Stimulated activated memory B cell treated with anti-CD40 and anti-IgM and Interleukin-4, amounts not matched to agents 10 μg/mL and 1 μg/mL and 100 μg/mL, for 72 hours (primary cell): ENCODE measurements at regions not wholly inside any gene's neighbourhood (a gene's known extent, or its start where the extent isn't known, plus 50 kb on each side); places are given as distances from the start of the nearest gene placed in this dataset.
A peak's percentile ranks its signal among the peaks of the same experiment; 100 is the strongest.

Experiments used
- ATAC-seq: fragments of 150-1000 bp; cut with Tn5 transposase; 2 replicates; pipeline ENCODE4 v1.10.0; 2021
- H3K27ac Mint-ChIP-seq: one replicate; pipeline ENCODE4 v1.8.0; 2022; ENCODE audit warnings: mild to moderate bottlenecking, mixed read lengths
- H3K27me3 Mint-ChIP-seq: one replicate; pipeline ENCODE4 v1.8.0; 2022; ENCODE audit warnings: mixed read lengths
- H3K36me3 Mint-ChIP-seq: one replicate; pipeline ENCODE4 v1.8.0; 2022; ENCODE audit warnings: mixed read lengths
- H3K4me1 Mint-ChIP-seq: one replicate; pipeline ENCODE4 v1.8.0; 2022; ENCODE audit warnings: mixed read lengths
- H3K4me3 Mint-ChIP-seq: one replicate; pipeline ENCODE4 v1.8.0; 2022; ENCODE audit warnings: mild to moderate bottlenecking, moderate library complexity, mixed read lengths
- H3K9me3 Mint-ChIP-seq: one replicate; pipeline ENCODE4 v1.8.0; 2022; ENCODE audit warnings: mixed read lengths

- no peaks in the 10 kb centered on the region for H3K36me3 Mint-ChIP-seq
- no peak overlapping the region for H3K27ac Mint-ChIP-seq
- H3K9me3 Mint-ChIP-seq = peaks cover 3% of the 10 kb centered on the region
- no peak overlapping the region for H3K4me3 Mint-ChIP-seq
- ATAC-seq = peak; percentile 76
- H3K4me1 Mint-ChIP-seq = no peaks in the 10 kb centered on the region
- peaks cover 16% of the 10 kb centered on the region for H3K27me3 Mint-ChIP-seq
These were observed 79.5 kb upstream of the FAM169A start for GRCh38 chr5:74945561-74946165.

GRCh38 chr5:74943905-74944304 lies 77.7 kb upstream of the FAM169A start:
- Mint-ChIP-seq H3K4me3 (no peak overlapping the region), H3K4me1 (no peaks in the 10 kb centered on the region), H3K9me3 (no peaks in the 10 kb centered on the region), H3K27me3 (peaks cover 11% of the 10 kb centered on the region), H3K36me3 (no peaks in the 10 kb centered on the region), H3K27ac (no peak overlapping the region)
- ATAC-seq = no peak

- no peak overlapping the region for H3K4me3 Mint-ChIP-seq
- H3K27ac Mint-ChIP-seq = no peak overlapping the region
- no peak for ATAC-seq
- H3K9me3 Mint-ChIP-seq = no peaks in the 10 kb centered on the region
- H3K27me3 Mint-ChIP-seq = peaks cover 22% of the 10 kb centered on the region
- H3K36me3 Mint-ChIP-seq = no peaks in the 10 kb centered on the region
- no peaks in the 10 kb centered on the region for H3K4me1 Mint-ChIP-seq
These were observed 76.6 kb upstream of the FAM169A start for GRCh38 chr5:74942622-74943286.

GRCh38 chr5:74940782-74941353 lies 74.7 kb upstream of the FAM169A start:
- no peak for ATAC-seq
- no peaks in the 10 kb centered on the region for H3K4me1 Mint-ChIP-seq
- H3K36me3 Mint-ChIP-seq = no peaks in the 10 kb centered on the region
- H3K9me3 Mint-ChIP-seq = no peaks in the 10 kb centered on the region
- no peak overlapping the region for H3K27ac Mint-ChIP-seq
- no peak overlapping the region for H3K4me3 Mint-ChIP-seq
- H3K27me3 Mint-ChIP-seq = peaks cover 40% of the 10 kb centered on the region

- Mint-ChIP-seq H3K27ac (no peak overlapping the region), H3K9me3 (no peaks in the 10 kb centered on the region), H3K4me1 (no peaks in the 10 kb centered on the region), H3K36me3 (no peaks in the 10 kb centered on the region), H3K27me3 (peaks cover 49% of the 10 kb centered on the region), H3K4me3 (no peak overlapping the region)
- ATAC-seq = no peak
These were observed 72.2 kb upstream of the FAM169A start for GRCh38 chr5:74938250-74938933.

- Mint-ChIP-seq H3K27me3 (peaks cover 56% of the 10 kb centered on the region), H3K36me3 (no peaks in the 10 kb centered on the region), H3K4me1 (no peaks in the 10 kb centered on the region), H3K4me3 (no peak overlapping the region), H3K27ac (no peak overlapping the region), H3K9me3 (no peaks in the 10 kb centered on the region)
- ATAC-seq = no peak
These were observed 69.5 kb upstream of the FAM169A start for GRCh38 chr5:74935752-74936091.

GRCh38 chr5:74934949-74935751 lies 69.0 kb upstream of the FAM169A start:
- Mint-ChIP-seq H3K9me3 (no peaks in the 10 kb centered on the region), H3K36me3 (no peaks in the 10 kb centered on the region), H3K27me3 (peaks cover 56% of the 10 kb centered on the region), H3K4me3 (no peak overlapping the region), H3K4me1 (no peaks in the 10 kb centered on the region), H3K27ac (no peak overlapping the region)
- no peak for ATAC-seq

GRCh38 chr5:74927336-74927735 lies 61.1 kb upstream of the FAM169A start:
- Mint-ChIP-seq H3K36me3 (no peaks in the 10 kb centered on the region), H3K4me3 (no peak overlapping the region), H3K27me3 (no peaks in the 10 kb centered on the region), H3K4me1 (no peaks in the 10 kb centered on the region), H3K9me3 (no peaks in the 10 kb centered on the region), H3K27ac (no peak overlapping the region)
- no peak for ATAC-seq

- Mint-ChIP-seq H3K27ac (no peak overlapping the region), H3K9me3 (peaks cover 3% of the 10 kb centered on the region), H3K36me3 (no peaks in the 10 kb centered on the region), H3K4me1 (no peaks in the 10 kb centered on the region), H3K27me3 (peaks cover 30% of the 10 kb centered on the region), H3K4me3 (no peak overlapping the region)
- no peak for ATAC-seq
These were observed 53.3 kb upstream of the FAM169A start for GRCh38 chr5:74919487-74919886.

GRCh38 chr5:74919041-74919440 lies 52.9 kb upstream of the FAM169A start:
- H3K9me3 Mint-ChIP-seq = peaks cover 3% of the 10 kb centered on the region
- no peaks in the 10 kb centered on the region for H3K4me1 Mint-ChIP-seq
- H3K27me3 Mint-ChIP-seq = peaks cover 34% of the 10 kb centered on the region
- no peaks in the 10 kb centered on the region for H3K36me3 Mint-ChIP-seq
- no peak for ATAC-seq
- H3K4me3 Mint-ChIP-seq = no peak overlapping the region
- no peak overlapping the region for H3K27ac Mint-ChIP-seq

GRCh38 chr5:74918232-74918669 lies 52.1 kb upstream of the FAM169A start:
- Mint-ChIP-seq H3K4me3 (no peak overlapping the region), H3K4me1 (no peaks in the 10 kb centered on the region), H3K36me3 (no peaks in the 10 kb centered on the region), H3K9me3 (peaks cover 3% of the 10 kb centered on the region), H3K27ac (no peak overlapping the region), H3K27me3 (peaks cover 34% of the 10 kb centered on the region)
- ATAC-seq = no peak

GRCh38 chr5:74916831-74917710 lies 50.9 kb upstream of the FAM169A start:
- H3K4me1 Mint-ChIP-seq = no peaks in the 10 kb centered on the region
- no peak overlapping the region for H3K27ac Mint-ChIP-seq
- peaks cover 37% of the 10 kb centered on the region for H3K27me3 Mint-ChIP-seq
- no peak for ATAC-seq
- H3K9me3 Mint-ChIP-seq = peaks cover 3% of the 10 kb centered on the region
- H3K36me3 Mint-ChIP-seq = no peaks in the 10 kb centered on the region
- H3K4me3 Mint-ChIP-seq = no peak overlapping the region
